Keratinocyte (primary cell): ENCODE measurements at regions not wholly inside any gene's neighbourhood (a gene's known extent, or its start where the extent isn't known, plus 50 kb on each side); places are given as distances from the start of the nearest gene placed in this dataset.
"Not testable (repeated sequence)": the region's sequence is repeated elsewhere in the genome, so short reads cannot be mapped to it uniquely, and the experiment has no call there.

Experiments used
- DNase-seq: peaks from one replicate; pipeline ENCODE4 v3.0.0-alpha.2; 2011; ENCODE audit warnings: low read depth, missing footprints, low spot score
- FAIRE-seq: peaks from 2 replicates; lab custom pipeline; 2011; peaks lifted over from hg19 to GRCh38; lab: Jason Lieb, UNC
- H2AFZ ChIP-seq: 2 replicates; pipeline ENCODE4 v1.6.0; 2012; ENCODE audit warnings: low read length, control low read depth, inconsistent platforms; ENCODE audit not compliant: control insufficient read depth
- H3K27ac ChIP-seq: 2 replicates; pipeline ENCODE4 v1.5.1; 2011; ENCODE audit warnings: low read length; ENCODE audit not compliant: control insufficient read depth, insufficient read depth
- H3K27me3 ChIP-seq: 3 replicates; pipeline ENCODE4 v1.6.0; 2011; ENCODE audit warnings: low read length; ENCODE audit not compliant: control insufficient read depth, insufficient read depth; ENCODE audit errors: extremely low read depth
- H3K36me3 ChIP-seq, 2 experiments: 2 replicates in 1 of 2; 3 replicates in 1 of 2; pipeline ENCODE4 v1.5.1; 2011; ENCODE audit warnings: low read length in 2 of 2, mild to moderate bottlenecking in 1 of 2; ENCODE audit not compliant: control insufficient read depth in 2 of 2, insufficient read depth in 2 of 2; ENCODE audit errors: extremely low read depth in 1 of 2
- H3K4me1 ChIP-seq: 3 replicates; pipeline ENCODE4 v1.5.1; 2011; ENCODE audit warnings: low read length; ENCODE audit not compliant: control insufficient read depth, insufficient read depth; ENCODE audit errors: extremely low read depth
- H3K4me2 ChIP-seq: 3 replicates; pipeline ENCODE4 v1.6.0; 2011; ENCODE audit warnings: low read depth, low read length; ENCODE audit not compliant: control insufficient read depth, insufficient read depth; ENCODE audit errors: extremely low read depth
- H3K4me3 ChIP-seq, 3 experiments: fragments of 200-600 bp in 1 of 3; sonication (generic) in 1 of 3; 2 replicates in 2 of 3; 3 replicates in 1 of 3; pipeline ENCODE4 v1.5.1; 2011 to 2016; ENCODE audit warnings: low read length in 3 of 3, mild to moderate bottlenecking in 3 of 3, control low read depth in 2 of 3, inconsistent platforms in 1 of 3, low read depth in 1 of 3, mixed read lengths in 1 of 3, mixed run types in 1 of 3, moderate library complexity in 1 of 3; ENCODE audit not compliant: control insufficient read depth in 2 of 3, insufficient read depth in 2 of 3; ENCODE audit errors: extremely low read depth in 1 of 3
- H3K79me2 ChIP-seq: 2 replicates; pipeline ENCODE4 v1.6.0; 2012; ENCODE audit warnings: low read length; ENCODE audit not compliant: control insufficient read depth, insufficient read depth
- H3K9ac ChIP-seq: 3 replicates; pipeline ENCODE4 v1.6.0; 2011; ENCODE audit warnings: low read length; ENCODE audit not compliant: control insufficient read depth, insufficient read depth; ENCODE audit errors: extremely low read depth
- H3K9me1 ChIP-seq: 3 replicates; pipeline ENCODE4 v1.6.0; 2011; ENCODE audit warnings: low read length; ENCODE audit not compliant: control insufficient read depth, insufficient read depth; ENCODE audit errors: extremely low read depth
- H3K9me3 ChIP-seq: 2 replicates; pipeline ENCODE4 v1.5.1; 2012; ENCODE audit warnings: low read depth, low read length; ENCODE audit not compliant: control insufficient read depth
- H4K20me1 ChIP-seq: 3 replicates; pipeline ENCODE4 v1.6.0; 2011; ENCODE audit warnings: low read length; ENCODE audit not compliant: control insufficient read depth, insufficient read depth; ENCODE audit errors: extremely low read depth
- CTCF ChIP-seq, 3 experiments: IDR thresholded peaks in 1 of 3; conservative IDR thresholded peaks in 1 of 3; optimal IDR thresholded peaks in 1 of 3; 2 replicates in 2 of 3; 3 replicates in 1 of 3; pipeline versions ENCODE3 to v1.5.1; 2011; ENCODE audit warnings: low read length in 3 of 3, mild to moderate bottlenecking in 3 of 3, moderate library complexity in 2 of 3, control low read depth in 1 of 3, inconsistent platforms in 1 of 3; ENCODE audit not compliant: insufficient read depth in 2 of 3; ENCODE audit errors: extremely low read depth in 1 of 3
- EZH2 ChIP-seq: IDR thresholded peaks from one replicate; pipeline ENCODE4 v1.6.1; 2012; ENCODE audit warnings: inconsistent platforms, mild to moderate bottlenecking, low read length, moderate library complexity
- dilution Hi-C: fragments of 300-500 bp; cut with MboI; formaldehyde crosslinking; loops from one replicate; pipeline ENCODE4 v1.7.0; 2020; ENCODE audit warnings: low sequenced_read_pairs; ENCODE audit not compliant: extremely low pct_ligation_motif_present

DNA sequence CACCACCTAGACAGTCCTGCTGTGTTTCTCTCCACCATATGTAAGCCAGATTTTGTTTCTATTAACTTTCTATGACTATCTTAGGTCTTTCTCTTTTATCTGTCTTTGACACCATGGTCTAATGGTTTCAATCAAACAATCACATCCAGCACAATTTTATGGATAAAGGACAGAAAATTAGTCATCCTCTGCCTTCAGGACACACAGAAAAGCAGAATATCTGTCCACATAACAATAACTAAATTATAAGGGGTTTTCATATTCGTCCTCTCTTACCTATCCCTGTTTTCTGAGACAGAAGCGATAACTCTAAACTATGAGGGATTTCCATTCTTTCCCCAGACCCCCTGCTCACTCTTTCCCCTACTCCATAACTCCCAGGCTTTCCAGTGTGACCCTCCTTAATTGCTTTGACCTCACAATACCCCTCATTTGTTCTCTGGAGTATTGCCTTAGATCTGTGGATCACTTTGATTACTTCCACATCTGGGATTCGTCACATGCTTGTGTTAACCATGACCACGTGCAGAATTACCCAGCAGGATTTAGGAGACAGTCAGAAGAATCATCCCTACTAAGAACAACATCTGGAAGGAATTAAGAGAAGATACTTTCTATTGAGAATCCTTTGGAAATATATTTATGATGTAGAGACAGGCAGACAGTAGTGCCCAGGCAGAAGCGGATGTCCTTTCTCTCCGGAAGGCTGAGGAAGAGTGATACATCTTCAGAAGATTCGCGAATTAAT, 108.2 kb upstream of the GREM2 start:
- Histone ChIP-seq H3K9me1 (no peaks in the 10 kb centered on the region), H4K20me1 (no peaks in the 10 kb centered on the region), H3K4me1 (no peaks in the 10 kb centered on the region), H2AFZ (no peak overlapping the region), H3K36me3 (no peaks in the 10 kb centered on the region), H3K27me3 (no peaks in the 10 kb centered on the region), H3K9ac (no peak overlapping the region), H3K27ac (no peak overlapping the region), H3K9me3 (no peaks in the 10 kb centered on the region), H3K79me2 (no peaks in the 10 kb centered on the region), H3K4me2 (no peak overlapping the region), H3K4me3 (no peak overlapping the region)
- dilution Hi-C loops, result no loop called here
- FAIRE-seq, result no peak
- no peak for DNase-seq
- TF ChIP-seq EZH2, result no peak
- no peak for TF ChIP-seq CTCF (optimal IDR thresholded peaks at IDR 0.05 in 1 of 3, IDR thresholded peaks at IDR 0.05 in 1 of 3, conservative IDR thresholded peaks at IDR 0.05 in 1 of 3; ENCODE audit: extremely low read depth in 1 of 3, insufficient read depth in 2 of 3, low read length in 3 of 3)

DNA sequence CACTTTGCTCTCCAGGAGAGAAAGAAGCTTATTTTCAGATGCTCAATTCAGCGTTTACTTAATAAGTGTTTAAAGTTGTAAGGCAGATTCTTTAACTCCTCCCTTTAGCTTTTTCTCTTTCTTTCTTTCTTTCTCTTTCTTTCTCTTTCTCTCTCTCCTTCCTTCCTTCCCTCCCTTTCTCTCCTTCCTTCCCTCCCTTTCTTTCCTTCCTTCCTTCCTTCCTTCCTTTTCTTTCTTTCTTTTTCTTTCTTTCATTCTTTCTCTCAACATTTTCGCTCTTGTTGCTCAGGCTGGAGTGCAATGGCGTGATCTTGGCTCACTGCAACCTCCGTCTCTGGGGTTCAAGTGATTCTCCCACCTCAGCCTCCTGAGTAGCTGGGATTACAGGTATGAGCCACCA, 104.6 kb upstream of the GREM2 start:
- H3K36me3 ChIP-seq, H3K9me3 ChIP-seq, H3K9ac ChIP-seq, DNase-seq, H3K27me3 ChIP-seq, H3K4me3 ChIP-seq, H3K79me2 ChIP-seq, H3K9me1 ChIP-seq, dilution Hi-C loops, H3K4me1 ChIP-seq, H3K4me2 ChIP-seq, H2AFZ ChIP-seq, H4K20me1 ChIP-seq, FAIRE-seq, H3K27ac ChIP-seq: not testable (repeated sequence)
